NCI-H510A (cell line): ENCODE measurements at regions not wholly inside any gene's neighbourhood (a gene's known extent, or its start where the extent isn't known, plus 50 kb on each side); places are given as distances from the start of the nearest gene placed in this dataset.

Source experiments
- DNase-seq: peaks from one replicate; lab custom pipeline; 2025; lab: John Stamatoyannopoulos, UW

DNA sequence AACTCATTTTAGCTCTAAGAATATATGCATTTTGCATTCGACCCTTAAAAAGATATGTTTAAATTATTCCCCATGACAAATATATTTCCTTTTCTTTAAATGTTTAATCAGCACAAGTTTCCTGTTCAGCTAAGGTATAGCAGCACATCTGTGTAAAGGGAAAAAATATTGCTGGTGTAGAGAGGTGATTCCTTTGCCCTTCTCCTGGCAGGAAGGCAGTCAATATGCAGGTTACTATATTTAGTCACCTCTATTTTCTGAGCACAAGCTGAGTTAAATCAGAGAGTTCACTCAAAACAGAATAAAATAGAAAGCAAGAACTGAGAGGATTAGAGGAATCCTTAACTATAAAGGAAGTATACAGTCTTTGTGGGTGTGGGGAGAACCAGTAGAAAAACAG, 274.4 kb upstream of the PCSK5 start:
- DNase-seq, result no peak

DNA sequence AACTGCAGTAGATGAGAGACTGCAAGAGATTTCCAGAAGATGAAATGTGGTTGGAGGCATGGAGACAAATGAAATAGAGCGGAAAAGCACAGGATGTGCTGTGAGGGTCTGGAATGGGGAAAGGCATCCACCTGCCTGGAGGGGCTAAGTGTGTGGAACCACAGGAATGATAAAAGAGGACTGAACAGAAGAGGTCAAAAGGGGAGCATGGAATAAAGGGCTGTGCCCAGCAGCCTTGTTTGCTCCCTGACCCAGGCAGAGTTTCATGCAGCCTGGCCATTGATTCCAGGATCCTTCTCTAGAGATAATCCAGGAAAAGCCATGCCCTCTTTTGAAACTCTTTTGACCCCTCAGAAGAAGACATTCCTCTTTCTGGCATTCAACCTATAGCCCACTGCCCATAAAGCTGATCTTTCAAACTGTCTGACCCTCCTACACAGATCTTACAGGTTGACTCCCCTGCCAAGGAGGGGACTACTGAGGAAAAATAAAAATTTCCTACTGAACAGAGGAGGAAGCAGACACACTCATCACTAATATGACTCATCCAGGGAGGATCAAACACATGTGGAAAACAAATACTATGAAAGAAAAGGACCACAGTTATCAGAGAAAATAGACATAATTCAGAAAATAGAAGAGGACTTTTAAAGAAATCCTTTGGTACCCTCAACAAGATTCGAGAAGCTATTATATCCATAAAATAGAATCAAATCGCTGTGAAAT, 273.5 kb upstream of the PCSK5 start:
- no peak for DNase-seq

DNA sequence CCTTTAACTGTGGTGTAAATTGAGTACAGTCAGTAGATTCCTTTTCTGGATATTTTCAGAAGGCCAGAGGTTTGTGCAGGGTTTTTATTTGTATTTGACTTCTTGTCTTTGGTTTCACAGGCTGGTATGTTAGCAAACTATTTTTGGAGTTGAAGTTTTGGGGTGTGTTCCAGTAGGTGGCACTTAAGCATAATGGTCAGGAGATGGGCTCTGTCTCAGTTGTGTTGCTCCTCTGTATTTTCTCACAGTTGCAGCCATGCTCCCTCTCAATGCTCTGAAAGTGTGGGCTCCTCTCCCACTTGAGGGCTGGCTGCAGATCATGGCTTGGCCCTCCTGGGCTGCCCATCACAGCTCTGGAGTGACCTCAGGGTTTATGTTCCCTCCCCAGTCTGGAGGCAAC, 267.0 kb upstream of the PCSK5 start:
- DNase-seq, result no peak

DNA sequence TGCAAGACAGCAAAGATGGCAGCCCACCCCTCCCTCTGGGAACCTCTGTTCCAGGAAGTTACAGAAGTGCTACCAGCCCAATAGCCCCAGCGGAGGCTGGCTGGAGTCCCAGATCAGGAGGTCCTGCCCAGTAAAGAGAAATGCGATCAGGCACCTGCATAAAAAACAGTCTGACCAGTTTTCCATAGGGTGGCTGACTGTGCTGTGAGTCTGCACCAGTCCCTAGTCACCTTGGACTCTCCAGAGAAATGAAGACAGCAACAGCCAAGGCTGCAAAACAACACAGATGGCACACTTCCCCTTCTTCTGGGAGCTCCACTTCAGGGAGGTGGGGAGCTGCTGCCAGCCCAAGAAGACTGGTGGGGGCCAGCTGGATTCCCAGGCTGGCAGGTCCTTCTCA, 265.5 kb upstream of the PCSK5 start:
- DNase-seq, result no peak

DNA sequence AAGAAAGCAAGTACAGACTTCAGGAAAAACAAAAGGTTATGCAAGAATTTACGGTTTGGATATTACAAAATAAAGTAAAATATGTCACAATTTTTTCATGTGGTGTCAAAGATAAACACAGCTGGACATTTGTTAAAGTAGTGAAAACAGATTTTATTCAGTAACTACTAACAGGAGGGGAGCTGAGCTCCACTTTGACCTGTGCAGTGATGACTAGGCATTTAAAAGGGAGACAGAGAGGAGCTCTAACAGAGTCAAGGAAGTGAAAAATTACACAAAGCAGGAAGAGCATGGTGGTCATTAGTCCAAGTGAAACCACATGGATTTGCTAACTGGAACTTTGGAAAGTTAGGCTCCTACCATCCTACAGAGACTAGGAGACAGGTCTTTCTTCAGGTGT, 263.6 kb upstream of the PCSK5 start:
- DNase-seq, result no peak

DNA sequence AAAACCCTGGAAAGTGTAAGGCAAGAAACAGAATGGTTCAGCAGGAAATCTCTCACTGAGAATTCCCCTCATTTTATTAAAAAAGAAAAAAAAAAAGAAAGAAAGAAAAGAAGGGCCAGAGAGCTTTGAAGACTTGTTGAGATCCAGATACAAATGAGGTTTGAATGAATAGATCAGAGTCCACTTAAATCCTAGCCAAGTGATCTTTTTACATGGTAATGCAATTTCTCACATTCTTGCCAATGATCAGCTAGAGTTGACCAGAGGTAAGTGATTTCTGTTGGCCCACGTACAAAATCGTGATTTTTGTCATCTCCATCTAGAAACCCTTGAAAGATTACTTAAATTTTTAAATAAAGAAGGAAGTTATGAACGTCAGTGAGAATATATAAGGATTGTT, 261.5 kb upstream of the PCSK5 start:
- no peak for DNase-seq

DNA sequence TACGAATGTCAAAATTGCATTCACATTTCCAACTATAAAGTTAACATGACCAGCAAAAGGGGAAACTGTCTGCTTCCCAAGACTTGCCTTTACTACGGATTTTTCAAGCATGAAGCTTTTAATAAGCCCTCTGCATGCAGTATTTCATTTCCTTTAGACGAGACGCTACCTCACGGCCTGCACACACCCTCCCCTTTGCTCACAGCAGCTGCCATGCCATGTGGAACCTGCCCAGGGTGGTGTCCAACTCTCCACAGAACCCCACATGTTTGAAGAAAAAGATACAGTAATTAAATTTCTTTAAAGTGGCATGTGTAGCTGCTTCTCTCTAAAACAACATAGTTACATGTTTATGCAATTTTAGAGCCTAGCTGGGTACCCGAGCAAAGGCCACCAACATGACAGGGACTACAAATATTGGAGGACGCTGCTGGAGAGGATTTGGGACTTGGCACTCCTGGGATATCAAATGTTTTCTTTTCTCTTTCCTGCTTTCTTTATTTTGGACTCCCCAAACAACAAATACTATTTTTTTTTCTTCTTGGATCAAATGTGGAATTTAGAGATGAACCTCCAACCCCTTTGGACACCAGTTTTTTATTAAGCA, 256.9 kb upstream of the PCSK5 start:
- no peak for DNase-seq

DNA sequence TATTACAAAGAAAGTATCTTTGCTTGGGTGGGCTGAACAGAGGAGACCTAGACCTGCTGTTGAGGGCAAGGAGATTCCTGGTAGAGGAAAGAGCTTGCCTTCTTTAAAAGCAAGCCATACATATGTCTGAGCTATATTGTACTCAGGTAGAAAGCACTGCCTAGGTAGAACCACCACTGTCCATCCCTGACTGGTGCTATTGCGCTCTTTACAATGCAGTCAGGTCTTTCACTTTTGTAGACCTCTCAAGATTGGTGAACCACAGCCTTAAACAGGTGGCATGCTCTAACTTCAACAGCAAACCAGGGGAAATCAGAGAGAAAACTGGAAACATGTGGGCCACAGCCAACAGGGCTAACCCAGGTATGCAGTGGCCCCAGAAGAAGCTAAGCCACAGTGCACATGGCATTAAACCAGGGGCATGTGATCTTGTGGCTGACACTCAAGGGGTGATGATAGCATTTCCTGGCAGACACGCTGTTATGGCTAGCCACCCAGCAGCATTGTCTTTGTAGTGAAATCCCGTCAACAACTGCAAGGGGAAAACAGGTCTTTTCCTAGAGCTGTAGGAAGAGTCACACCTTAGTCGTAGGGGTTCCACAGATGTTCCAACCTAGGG, 253.9 kb upstream of the PCSK5 start:
- no peak for DNase-seq

DNA sequence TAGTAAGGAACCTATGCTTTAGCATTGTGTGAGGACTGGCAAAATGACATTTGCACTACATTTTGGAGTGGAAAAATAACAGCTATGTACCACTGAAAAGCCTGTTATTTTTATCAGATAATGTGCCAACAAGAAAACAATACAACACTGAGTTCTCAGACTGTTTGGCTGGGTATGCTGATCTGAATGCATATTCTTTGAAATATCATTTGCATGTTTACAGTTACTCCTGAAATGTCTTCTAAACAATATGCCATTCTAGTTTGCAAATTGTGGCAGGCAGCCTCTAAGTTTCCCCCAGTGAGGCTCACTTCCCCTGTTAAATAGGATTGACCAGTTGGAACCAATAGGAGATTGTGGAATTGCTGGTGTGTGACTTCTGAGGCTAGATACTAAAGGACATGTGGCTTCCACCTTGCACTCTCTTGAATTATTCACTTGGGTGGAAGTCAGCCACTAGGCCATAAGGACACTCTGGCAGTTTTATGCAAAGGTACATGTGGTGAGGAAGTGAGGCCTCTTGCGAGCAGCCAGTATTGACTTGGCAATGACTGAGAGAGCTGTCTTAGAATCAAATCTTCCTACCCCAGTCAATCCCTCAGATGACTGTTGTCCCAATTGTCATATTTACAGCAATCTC, 250.4 kb upstream of the PCSK5 start:
- no peak for DNase-seq

DNA sequence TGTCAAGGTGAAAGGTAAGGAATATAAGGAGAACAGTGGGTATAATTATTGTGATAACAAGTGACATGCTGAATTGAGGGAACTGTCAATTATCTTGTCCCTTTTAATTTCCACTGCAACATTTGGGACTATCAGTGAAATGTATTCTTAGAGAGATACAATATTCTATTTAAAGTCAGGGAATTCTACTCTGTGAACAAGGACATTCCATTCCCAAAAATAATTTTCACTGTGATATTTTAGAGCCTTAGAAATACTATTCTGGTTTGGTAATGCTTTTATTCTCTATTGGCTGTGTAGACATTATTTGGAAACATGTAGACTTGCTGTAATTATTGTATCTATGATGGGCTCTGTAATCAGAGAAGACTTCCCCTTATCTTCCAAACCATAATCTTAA, 248.0 kb upstream of the PCSK5 start:
- no peak for DNase-seq

DNA sequence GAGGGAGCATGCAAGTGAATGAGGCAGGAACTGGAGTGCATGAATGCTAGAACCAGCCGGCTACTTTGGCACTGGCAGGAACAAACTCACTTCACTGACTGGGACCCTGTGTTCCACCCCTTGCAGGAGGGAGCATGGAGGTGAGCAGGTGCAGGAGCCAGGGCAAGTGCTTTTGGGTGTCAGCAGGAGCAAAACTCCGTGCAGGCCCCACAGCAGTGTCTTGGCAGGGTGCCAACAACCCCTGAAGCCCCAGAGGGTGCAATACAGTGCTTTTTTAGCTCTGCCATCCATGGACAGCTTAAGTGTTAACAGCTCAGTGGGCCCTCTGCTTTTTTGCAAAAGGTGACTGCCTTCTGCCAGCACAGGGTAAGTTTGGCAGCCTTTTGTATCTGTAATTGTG, 245.8 kb upstream of the PCSK5 start:
- DNase-seq, result peak; percentile 10

DNA sequence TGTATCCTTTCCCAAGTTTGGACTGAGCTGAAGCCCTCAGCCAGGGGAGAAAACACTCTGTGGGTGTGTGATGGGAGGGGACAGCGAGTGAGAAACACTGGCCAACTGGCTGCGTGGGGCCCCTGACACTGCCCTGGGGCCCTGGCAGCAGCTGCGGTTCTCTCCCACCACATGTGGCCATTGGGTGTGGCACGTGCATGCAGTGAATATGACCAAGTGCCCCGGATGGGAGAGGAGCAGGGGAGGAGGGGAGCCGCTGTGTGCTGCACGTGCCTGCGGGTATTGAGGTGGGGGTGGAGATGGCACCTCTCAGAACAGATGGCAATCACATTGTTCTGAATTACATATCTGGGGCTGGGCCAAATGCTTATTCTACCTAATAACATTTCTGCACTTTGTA, 242.4 kb upstream of the PCSK5 start:
- no peak for DNase-seq

DNA sequence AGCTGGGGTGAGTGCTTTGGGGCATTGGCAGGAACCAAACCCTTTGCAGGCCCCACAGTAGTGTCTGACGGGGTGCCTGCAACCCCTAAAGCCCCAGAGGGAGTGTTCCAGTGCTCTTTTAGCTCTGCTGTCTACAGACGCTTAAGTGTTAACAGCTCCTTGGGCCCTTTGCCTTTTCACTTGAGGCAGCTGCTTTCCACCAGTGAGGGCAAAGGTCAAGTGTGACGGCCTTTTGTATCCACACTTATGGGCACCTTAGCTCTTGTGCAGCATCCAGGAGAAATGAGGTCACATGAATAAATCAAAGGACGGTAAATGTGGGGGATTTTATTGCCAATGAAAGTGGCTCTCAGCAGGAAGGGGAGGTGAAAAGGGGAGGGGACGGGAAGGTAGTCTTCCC, 241.4 kb upstream of the PCSK5 start:
- no peak for DNase-seq

DNA sequence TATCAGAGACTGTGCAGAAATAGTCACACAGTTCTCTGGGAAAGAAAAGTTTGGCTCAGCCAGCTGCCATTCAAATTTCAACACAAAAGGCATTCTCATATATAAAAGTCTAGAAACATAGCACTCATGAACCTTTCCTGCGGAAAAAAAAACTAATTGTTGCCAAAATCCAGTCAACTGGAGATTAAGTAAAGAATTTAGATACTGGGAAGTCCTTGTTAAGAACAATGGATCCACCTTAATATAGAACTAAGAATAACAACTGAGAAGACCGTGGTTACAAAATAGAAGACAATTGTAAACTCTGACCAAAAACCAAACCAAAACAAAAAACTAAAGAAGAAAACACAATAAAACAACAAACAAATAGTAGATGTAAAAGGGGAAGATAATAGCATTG, 238.8 kb upstream of the PCSK5 start:
- DNase-seq, result no peak

DNA sequence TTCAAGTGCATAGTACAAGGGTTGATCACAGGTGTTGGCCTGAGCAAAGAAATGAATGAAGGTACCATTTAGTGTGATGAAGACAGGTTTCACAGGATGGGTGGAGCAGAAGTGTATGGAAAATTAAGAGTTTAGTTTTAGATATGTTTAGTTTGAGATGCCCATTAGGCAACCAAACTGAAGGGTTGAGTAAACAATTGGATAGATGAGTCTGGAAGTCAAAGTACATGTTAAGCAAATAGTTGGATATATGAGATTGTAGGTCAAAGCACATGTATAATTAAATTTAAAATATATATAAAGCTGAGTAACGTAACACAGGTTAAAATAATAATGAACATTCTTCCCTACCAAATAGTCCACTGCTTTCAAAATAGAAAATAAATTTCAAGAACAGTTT, 237.1 kb upstream of the PCSK5 start:
- DNase-seq, result no peak

DNA sequence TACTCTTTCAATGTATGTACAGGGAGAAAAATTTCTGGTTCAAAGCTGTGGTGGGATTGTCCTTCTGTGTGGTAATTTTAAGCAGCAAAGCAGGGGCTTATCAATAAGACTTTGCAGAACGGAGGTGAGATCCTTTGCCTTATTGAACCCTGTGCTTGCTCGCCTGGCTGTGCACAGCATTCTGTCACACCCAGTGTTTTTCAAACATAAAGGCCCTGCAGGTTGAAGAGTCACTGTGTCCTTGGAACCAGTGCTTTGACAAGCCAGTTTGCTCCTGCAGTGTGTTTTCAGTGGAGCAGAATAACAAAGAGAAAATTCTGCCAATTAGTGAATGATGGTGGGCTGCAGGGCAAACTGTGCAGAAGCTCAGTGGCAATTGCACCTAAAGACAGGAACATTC, 236.7 kb upstream of the PCSK5 start:
- DNase-seq, result no peak

DNA sequence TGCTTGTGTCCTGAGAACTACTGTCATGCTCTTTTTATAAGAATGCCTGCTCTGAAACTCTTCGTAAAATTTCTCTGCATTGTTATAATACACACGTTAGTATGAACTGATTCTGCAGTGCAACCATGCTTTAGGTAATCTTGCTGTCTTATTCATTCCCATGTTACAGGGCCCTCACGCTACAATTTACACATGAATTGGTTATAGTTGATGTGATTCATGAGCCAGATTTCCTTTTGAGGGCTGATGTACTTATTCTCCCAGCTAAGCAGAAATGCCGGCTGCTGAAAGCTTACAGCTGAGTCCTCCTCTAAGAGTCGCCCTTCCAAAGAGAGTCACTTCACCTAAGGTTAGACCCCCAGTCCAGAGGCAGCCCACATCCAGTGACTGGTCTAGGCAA, 233.5 kb upstream of the PCSK5 start:
- no peak for DNase-seq

DNA sequence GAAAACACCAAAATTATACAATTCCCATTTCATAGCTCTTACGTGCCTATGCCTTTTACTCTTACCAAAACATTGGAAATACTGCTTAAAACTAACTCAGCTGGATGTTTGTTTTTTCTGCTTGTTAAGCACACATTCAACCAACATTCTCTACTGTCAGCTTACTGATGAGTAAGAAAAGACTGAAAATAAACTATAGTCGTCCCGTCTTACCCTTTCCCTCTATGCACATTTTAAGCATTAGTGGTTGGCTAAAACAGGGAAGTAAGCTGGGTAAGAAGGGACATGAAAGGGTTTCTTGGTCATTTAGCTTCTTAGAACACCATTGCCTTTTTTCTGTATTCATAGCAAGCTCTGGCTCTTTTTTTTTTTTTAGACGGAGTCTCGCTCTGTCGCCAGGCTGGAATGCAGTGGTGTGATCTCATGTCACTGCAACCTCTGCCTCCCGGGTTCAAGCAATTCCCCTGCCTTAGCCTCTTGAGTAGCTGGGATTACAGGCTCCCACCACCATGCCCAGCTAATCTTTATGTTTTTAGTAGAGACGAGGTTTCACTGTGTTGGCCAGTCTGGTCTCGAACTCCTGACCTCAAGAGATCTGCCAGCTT, 232.1 kb upstream of the PCSK5 start:
- DNase-seq, result no peak

DNA sequence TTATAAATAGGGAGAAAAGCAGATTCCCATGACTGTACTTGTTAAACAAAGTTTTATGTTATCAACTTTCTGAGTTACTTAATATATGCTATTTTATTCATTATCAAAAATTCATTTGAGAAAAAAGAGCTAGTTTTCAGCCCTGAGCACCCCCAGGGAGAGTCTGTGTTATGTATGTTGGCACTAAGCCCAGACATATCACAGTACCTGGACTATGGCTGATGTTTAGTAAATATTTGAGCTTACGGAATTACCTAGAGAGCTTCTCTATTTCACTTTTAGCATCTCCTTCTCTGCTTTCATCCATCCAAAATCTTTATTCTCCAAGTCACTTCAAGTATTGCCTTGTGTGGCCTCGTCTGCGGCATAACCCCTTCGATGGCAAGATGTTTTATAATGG, 225.9 kb upstream of the PCSK5 start:
- DNase-seq, result peak; percentile 3

DNA sequence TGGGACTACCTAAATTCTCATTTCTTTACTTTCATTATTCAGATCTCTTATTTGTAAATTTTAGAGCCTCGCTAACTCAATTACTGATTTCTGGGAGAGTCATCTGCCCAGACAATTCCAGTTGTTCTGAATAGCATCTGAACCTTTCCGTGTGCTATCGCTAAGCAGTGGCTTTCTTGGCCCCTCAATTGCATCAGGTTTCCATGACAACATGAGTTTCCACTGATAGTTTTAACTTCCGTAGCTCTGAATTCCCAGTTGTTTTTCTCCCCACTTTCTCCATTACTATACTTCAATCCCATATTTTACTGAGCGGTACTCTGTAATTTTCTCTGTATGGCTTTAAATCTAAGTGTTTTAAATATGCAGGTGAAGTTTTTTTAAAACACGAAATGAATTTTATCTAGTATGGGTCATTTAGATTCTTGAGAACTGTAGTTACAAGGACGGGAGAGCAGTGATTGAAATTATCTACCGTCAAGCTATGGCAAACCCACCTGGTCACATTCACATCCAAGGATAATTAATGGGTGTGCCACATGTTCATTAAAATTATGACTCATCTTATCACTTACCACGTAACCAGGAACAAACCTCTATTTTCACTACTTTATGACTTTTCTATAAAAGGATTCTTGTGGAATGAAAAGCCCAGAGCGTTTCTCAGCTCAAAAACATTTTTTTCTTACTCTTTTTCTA, 223.5 kb upstream of the PCSK5 start:
- no peak for DNase-seq

DNA sequence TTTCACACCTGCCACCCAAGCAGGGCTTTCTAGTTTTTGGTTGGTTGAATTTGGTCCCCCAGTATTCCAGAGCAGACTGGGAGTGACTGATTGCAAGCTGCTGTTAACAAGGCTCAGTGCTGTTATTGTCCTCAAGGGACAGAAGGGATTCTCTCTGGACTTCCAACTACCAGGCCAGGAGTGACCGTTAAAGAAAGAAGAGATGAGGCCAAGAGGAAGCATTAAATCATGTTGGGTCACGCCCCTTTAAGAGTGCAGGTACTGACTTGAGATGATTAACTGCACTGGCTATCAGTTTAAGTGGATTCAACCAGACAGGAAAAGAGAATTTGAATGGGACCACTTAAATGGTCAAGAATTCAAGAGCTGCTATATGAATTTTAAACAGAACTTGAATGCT, 220.8 kb upstream of the PCSK5 start:
- DNase-seq, result no peak

DNA sequence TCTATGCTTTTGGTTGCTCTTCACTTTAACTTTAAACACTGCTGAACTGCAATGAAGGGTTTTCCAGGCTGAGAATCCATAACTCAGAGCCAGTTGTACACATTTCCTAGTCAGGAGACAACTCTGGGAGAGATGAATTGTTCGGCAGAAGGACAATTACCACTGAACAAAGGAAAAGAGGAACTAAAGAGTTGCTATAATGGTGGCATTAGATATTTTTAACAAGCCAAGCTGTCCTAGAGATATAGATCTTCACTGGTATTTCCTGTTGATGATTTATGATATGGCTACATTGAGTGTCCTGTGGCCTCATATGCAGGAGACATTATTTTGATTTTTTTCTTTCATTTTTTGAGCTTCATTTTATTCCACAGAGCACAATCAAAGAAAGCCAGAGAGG, 219.1 kb upstream of the PCSK5 start:
- no peak for DNase-seq
